ENCODE measurements at regions not wholly inside any gene's neighbourhood (a gene's known extent, or its start where the extent isn't known, plus 50 kb on each side); places are given as distances from the start of the nearest gene placed in this dataset.

- WGBS, result 64% methylated on average over 1 of the region's 1 CpG
- Histone ChIP-seq H3K27me3 (peaks cover 21% of the 10 kb centered on the region), H3K27ac (no peak overlapping the region), H3K4me3 (no peak overlapping the region), H3K4me1 (no peaks in the 10 kb centered on the region), H3K36me3 (no peaks in the 10 kb centered on the region), H3K9me3 (no peaks in the 10 kb centered on the region)
- TF ChIP-seq CTCF (IDR thresholded peaks at IDR 0.05) (no peak), POLR2A (IDR thresholded peaks at IDR 0.05) (no peak), POLR2AphosphoS5 (IDR thresholded peaks at IDR 0.05) (no peak), EP300 (IDR thresholded peaks at IDR 0.05) (no peak)
- DNase-seq (ENCODE audit: low spot score in 2 of 2), result no peak
Observed at GRCh38 chr1:63103682-63104081, 218.7 kb upstream of the FOXD3 start.

GRCh38 chr1:63107066-63107465 is 215.3 kb upstream of the FOXD3 start:
- Histone ChIP-seq H3K4me1 (no peaks in the 10 kb centered on the region), H3K36me3 (no peaks in the 10 kb centered on the region), H3K9me3 (no peaks in the 10 kb centered on the region), H3K27me3 (peaks cover 25% of the 10 kb centered on the region), H3K4me3 (no peak overlapping the region), H3K27ac (no peak overlapping the region)
- 23% methylated on average over 1 of the region's 1 CpG for WGBS
- no peak for DNase-seq (ENCODE audit: low spot score in 2 of 2)
- no peak for TF ChIP-seq POLR2AphosphoS5 (IDR thresholded peaks at IDR 0.05)
- TF ChIP-seq EP300 (IDR thresholded peaks at IDR 0.05), result no peak
- no peak for TF ChIP-seq CTCF (IDR thresholded peaks at IDR 0.05)
- TF ChIP-seq POLR2A (IDR thresholded peaks at IDR 0.05), result no peak

GRCh38 chr1:63108206-63108605 is 214.2 kb upstream of the FOXD3 start:
- 56% methylated on average over 1 of the region's 1 CpG for WGBS
- DNase-seq (ENCODE audit: low spot score in 2 of 2), result no peak

GRCh38 chr1:63112155-63112900 is 210.0 kb upstream of the FOXD3 start:
- 34% methylated on average over 4 of the region's 4 CpGs for WGBS
- no peaks in the 10 kb centered on the region for H3K36me3 ChIP-seq
- H3K27me3 ChIP-seq, result peaks cover 19% of the 10 kb centered on the region
- DNase-seq (ENCODE audit: low spot score in 2 of 2), result no peak
- TF ChIP-seq EP300 (IDR thresholded peaks at IDR 0.05) (no peak), POLR2A (IDR thresholded peaks at IDR 0.05) (no peak), CTCF (IDR thresholded peaks at IDR 0.05) (no peak), POLR2AphosphoS5 (IDR thresholded peaks at IDR 0.05) (no peak)
- no peaks in the 10 kb centered on the region for H3K4me1 ChIP-seq
- no peaks in the 10 kb centered on the region for H3K9me3 ChIP-seq
- no peak overlapping the region for H3K27ac ChIP-seq
- H3K4me3 ChIP-seq, result no peak overlapping the region

More at GRCh38 chr1:63108206-63108605, 214.2 kb upstream of the FOXD3 start:
- Histone ChIP-seq H3K27ac (no peak overlapping the region), H3K9me3 (no peaks in the 10 kb centered on the region), H3K27me3 (peaks cover 25% of the 10 kb centered on the region), H3K4me3 (no peak overlapping the region), H3K4me1 (no peaks in the 10 kb centered on the region), H3K36me3 (no peaks in the 10 kb centered on the region)
- TF ChIP-seq POLR2AphosphoS5 (IDR thresholded peaks at IDR 0.05) (no peak), EP300 (IDR thresholded peaks at IDR 0.05) (no peak), CTCF (IDR thresholded peaks at IDR 0.05) (no peak), POLR2A (IDR thresholded peaks at IDR 0.05) (no peak)

- Histone ChIP-seq H3K27ac (no peak overlapping the region), H3K36me3 (no peaks in the 10 kb centered on the region), H3K4me1 (no peaks in the 10 kb centered on the region), H3K4me3 (no peak overlapping the region), H3K27me3 (peaks cover 19% of the 10 kb centered on the region), H3K9me3 (no peaks in the 10 kb centered on the region)
- 79% methylated on average over 3 of the region's 3 CpGs for WGBS
- DNase-seq (ENCODE audit: low spot score in 2 of 2), result no peak
- TF ChIP-seq EP300 (IDR thresholded peaks at IDR 0.05) (no peak), CTCF (IDR thresholded peaks at IDR 0.05) (no peak)
Observed at GRCh38 chr1:63115527-63115926, 206.8 kb upstream of the FOXD3 start.

All from suprapubic skin (tissue), 4 donors.